HL-60 (cell line): ENCODE measurements at regions not wholly inside any gene's neighbourhood (a gene's known extent, or its start where the extent isn't known, plus 50 kb on each side); places are given as distances from the start of the nearest gene placed in this dataset.
A peak's percentile ranks its signal among the peaks of the same experiment; 100 is the strongest.

Experiments
- DNase-seq, 2 experiments: peaks; one replicate each; pipeline ENCODE4 v3.0.0-alpha.2; 2010 to 2020; ENCODE audit warnings: low read depth in 1 of 2, low spot score in 1 of 2
- H3K27ac ChIP-seq: fragments of 250-450 bp; sonication (Bioruptor Pico); replicated peaks from 2 replicates; pipeline ENCODE4 v1.5.1; 2020; ENCODE audit warnings: mild to moderate bottlenecking, moderate library complexity
- H3K27me3 ChIP-seq: fragments of 250-450 bp; sonication (Bioruptor Pico); 2 replicates; pipeline ENCODE4 v1.5.1; 2021; ENCODE audit warnings: mild to moderate bottlenecking, moderate library complexity; ENCODE audit not compliant: insufficient read depth, poor library complexity, severe bottlenecking
- H3K4me3 ChIP-seq: replicated peaks from 2 replicates; pipeline ENCODE4 v1.5.1; 2011; ENCODE audit warnings: mild to moderate bottlenecking, control low read depth, low read length; ENCODE audit not compliant: insufficient read depth
- CTCF ChIP-seq: IDR thresholded peaks from one replicate; pipeline ENCODE4 v1.5.1; 2011; ENCODE audit warnings: low read length, control low read depth, inconsistent platforms; ENCODE audit not compliant: insufficient read depth
- GABPA ChIP-seq: IDR thresholded peaks from 2 replicates; pipeline ENCODE4 v1.6.1; 2012; ENCODE audit warnings: low read depth
- POLR2AphosphoS5 ChIP-seq: IDR thresholded peaks from 2 replicates; pipeline ENCODE4 v1.6.1; 2012; ENCODE audit warnings: low read depth
- SPI1 ChIP-seq: IDR thresholded peaks from 2 replicates; pipeline ENCODE4 v1.6.1; 2012; ENCODE audit warnings: low read depth, mild to moderate bottlenecking, borderline replicate concordance
- TF ChIP-seq, protein P1 (sequence below): IDR thresholded peaks from 2 replicates; pipeline ENCODE4 v1.6.1; 2012; ENCODE audit warnings: low read depth; ENCODE audit not compliant: insufficient replicate concordance

- no peak overlapping the region for H3K4me3 ChIP-seq
- peak in 1 of 2 experiments; percentile 93 for DNase-seq
- no peaks in the 10 kb centered on the region for H3K27me3 ChIP-seq
- H3K27ac ChIP-seq: peak overlapping the region; percentile 82
- no peak for TF ChIP-seq CTCF
- peak; percentile 100 for TF ChIP-seq SPI1
- TF ChIP-seq POLR2AphosphoS5: peak; percentile 58; the same call in 1 of the 2 replicates
- TF ChIP-seq GABPA: 0 out of 2 replicates have a peak, but pooled peaks have one; percentile 31
- TF ChIP-seq, protein P1, sequence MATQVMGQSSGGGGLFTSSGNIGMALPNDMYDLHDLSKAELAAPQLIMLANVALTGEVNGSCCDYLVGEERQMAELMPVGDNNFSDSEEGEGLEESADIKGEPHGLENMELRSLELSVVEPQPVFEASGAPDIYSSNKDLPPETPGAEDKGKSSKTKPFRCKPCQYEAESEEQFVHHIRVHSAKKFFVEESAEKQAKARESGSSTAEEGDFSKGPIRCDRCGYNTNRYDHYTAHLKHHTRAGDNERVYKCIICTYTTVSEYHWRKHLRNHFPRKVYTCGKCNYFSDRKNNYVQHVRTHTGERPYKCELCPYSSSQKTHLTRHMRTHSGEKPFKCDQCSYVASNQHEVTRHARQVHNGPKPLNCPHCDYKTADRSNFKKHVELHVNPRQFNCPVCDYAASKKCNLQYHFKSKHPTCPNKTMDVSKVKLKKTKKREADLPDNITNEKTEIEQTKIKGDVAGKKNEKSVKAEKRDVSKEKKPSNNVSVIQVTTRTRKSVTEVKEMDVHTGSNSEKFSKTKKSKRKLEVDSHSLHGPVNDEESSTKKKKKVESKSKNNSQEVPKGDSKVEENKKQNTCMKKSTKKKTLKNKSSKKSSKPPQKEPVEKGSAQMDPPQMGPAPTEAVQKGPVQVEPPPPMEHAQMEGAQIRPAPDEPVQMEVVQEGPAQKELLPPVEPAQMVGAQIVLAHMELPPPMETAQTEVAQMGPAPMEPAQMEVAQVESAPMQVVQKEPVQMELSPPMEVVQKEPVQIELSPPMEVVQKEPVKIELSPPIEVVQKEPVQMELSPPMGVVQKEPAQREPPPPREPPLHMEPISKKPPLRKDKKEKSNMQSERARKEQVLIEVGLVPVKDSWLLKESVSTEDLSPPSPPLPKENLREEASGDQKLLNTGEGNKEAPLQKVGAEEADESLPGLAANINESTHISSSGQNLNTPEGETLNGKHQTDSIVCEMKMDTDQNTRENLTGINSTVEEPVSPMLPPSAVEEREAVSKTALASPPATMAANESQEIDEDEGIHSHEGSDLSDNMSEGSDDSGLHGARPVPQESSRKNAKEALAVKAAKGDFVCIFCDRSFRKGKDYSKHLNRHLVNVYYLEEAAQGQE: peak; percentile 31
These were observed 52.7 kb upstream of the CYP1B1 start for GRCh38 chr2:38128653-38129052.

DNA sequence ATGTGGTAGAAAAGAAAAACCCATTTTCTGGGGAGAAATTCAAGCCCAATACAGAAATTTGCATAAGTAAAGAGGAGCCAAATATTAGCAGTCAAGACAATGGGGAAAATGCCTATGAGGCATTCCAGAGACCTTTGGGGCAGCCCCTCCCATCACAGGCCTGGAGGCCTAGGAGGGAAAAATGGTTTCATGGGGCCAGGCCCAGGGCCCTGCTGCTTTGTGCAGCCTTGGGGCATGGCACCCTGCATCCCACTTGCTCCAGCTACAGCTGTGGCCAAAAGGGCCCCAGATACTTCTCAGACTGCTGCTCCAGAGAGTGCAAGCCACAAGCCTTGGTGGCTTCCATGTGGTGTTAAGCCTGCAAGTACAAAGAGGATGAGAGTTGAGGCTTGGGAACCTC, 51.3 kb upstream of the CYP1B1 start:
- Histone ChIP-seq H3K4me3 (no peak overlapping the region), H3K27ac (peak overlapping the region; percentile 82), H3K27me3 (no peaks in the 10 kb centered on the region)
- no peak for DNase-seq
- TF ChIP-seq POLR2AphosphoS5: no peak
- no peak for TF ChIP-seq GABPA
- no peak for TF ChIP-seq CTCF
- TF ChIP-seq SPI1: no peak
- TF ChIP-seq, protein P1: no peak

DNA sequence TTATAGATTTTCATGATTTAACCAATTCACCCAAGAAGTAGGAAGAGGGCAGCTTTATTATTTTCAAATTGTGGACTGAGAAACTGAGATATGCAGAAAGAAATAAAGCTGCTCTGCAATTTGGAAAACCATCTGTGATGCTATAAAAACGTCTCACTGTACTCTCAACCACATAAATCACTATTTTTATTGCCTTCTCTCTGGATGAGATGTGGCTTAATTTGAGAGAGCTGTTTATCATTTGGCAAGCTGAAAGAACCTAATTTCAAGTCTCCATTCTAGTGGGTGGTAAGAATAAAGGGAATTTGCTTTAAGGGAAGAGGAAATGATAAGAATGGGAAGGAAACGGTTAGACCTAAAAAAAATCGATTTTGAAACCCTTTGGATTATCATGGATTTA, 49.9 kb upstream of the CYP1B1 start:
- Histone ChIP-seq H3K27me3 (no peaks in the 10 kb centered on the region), H3K4me3 (no peak overlapping the region), H3K27ac (no peak overlapping the region)
- no peak for TF ChIP-seq GABPA
- no peak for TF ChIP-seq POLR2AphosphoS5
- no peak for TF ChIP-seq SPI1
- no peak for TF ChIP-seq CTCF
- TF ChIP-seq, protein P1: no peak
- DNase-seq: no peak
